HG02870 (cell line): ENCODE measurements at regions not wholly inside any gene's neighbourhood (a gene's known extent, or its start where the extent isn't known, plus 50 kb on each side); places are given as distances from the start of the nearest gene placed in this dataset.
A peak's percentile ranks its signal among the peaks of the same experiment; 100 is the strongest.

ENCODE experiments used
- ATAC-seq: cut with Tn5 transposase; IDR thresholded peaks from one replicate; pipeline ENCODE4 v1.9.1; 2021; ENCODE audit warnings: mild to moderate bottlenecking, moderate library complexity; ENCODE audit not compliant: unreplicated experiment

DNA sequence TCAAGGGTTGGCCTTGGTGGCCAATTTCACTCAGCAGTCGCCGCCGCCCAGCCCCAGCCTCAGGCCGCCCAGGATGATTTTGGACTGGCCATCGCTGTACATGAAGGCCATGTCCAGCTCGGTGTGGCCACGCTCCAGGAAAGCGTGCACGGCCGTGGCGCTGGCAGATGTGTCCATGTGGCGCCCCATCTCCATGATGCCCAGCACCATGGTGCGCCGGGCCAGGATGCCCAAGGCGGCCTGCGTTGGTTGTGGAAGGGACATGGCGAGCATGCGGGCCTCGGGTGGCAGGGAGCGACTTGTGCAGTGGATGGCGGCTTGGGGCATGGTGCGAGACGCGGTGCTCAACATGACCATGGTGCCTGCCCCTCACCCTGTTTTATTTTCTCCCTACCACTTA is 55.4 kb downstream of the ZCCHC12 start:
- ATAC-seq: no peak

DNA sequence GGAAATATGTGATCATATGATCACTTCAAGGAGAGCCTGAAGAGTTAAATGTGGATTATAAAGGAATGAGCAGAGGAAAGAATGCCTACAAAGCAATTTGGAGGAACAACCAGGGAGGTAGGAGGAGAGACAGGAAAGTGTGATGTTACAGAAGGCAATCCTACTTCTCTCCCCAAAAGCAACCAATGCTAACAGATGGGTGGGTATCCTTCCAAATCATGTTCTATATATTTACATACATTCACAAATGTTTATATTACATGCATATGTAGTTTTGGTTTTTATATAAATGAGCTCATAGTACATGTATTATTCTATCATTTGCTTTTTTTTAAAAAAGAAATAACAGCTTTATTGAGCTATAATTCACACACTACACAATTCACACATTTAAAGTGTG is 56.0 kb downstream of the ZCCHC12 start:
- ATAC-seq: no peak

DNA sequence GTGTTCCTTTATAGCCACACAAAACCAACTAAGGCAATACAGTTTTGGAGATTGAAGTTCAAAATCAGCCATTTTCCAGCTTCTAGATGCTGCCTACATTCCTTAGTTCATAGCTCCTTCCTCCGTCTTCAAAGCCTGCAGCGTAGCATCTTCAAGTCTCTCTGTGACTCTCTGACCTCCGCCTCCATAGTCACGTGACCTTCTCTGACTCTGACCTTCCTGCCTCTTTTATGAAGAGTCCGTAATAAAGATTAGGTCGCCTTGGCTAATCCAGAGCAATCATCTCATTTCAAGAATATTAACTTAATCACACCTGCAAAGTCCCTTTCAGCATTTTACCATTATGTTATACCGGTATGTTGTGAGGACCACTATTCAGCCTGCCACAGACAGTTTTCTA is 60.4 kb downstream of the ZCCHC12 start:
- ATAC-seq: no peak

DNA sequence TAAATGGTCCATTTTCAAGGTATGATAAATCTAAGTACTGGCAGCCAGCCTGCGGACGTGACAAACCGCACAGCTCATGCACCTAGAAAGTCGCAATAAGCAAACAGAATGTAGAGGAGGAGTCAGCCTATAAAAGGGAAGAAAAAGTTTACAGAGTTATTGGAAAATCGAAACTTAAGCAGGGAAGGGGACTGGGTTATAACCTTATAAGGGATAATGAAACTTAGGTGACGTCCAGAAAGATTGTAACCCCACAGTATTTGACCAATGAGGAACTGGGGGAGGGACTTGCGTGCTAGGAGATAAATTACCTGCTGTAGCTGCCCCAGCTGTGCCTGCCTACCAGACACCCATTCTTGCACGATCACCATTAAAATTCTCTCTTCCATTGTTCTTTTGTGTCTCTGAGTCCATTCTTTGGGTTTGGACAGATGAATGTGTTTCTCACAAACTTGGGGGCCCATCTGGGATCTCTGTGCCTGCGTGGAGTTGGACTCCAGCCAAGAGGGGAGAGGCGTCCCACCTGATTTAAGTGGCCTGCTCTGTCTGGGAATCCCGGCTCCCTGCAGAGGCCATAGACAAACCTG is 61.0 kb downstream of the ZCCHC12 start:
- no peak for ATAC-seq

DNA sequence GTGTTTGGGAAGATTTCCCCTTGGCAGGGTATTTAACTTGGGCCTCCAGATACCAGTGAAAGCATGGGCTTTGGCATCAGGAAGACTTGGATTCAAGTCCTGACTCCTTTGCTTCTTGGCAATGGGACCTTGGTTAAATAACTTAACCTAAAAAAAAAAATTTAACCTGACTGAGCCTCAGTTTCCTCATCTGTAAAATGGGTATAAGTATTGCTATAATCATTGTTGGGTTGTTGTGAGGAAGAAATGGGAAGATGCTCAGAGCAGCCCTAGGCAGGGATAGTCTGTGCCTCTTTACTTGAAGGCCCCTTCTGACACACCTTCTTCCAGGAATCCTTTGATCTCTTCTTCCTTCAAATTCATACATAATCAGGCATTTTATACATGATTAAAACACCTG is 70.3 kb downstream of the ZCCHC12 start:
- ATAC-seq: no peak

DNA sequence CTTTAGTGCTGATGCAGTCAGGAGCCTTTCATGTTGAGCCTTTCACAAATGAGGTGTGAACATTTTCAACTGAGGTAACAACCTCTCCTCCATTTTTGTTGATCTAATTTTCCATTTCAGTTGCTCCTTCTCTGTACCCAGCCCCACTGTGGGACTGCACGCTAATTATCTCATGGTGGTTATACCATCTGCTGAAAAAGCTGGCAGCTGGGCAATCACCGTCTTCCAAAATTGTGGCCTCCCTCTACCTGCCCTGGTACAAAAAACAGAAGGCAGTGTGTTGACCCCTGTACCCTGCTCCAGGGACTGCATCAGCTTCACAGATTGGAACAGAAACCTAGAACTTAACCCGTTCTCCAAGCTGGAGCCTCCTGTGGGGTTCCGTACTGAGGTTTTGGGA is 72.4 kb upstream of the LONRF3 start:
- no peak for ATAC-seq

DNA sequence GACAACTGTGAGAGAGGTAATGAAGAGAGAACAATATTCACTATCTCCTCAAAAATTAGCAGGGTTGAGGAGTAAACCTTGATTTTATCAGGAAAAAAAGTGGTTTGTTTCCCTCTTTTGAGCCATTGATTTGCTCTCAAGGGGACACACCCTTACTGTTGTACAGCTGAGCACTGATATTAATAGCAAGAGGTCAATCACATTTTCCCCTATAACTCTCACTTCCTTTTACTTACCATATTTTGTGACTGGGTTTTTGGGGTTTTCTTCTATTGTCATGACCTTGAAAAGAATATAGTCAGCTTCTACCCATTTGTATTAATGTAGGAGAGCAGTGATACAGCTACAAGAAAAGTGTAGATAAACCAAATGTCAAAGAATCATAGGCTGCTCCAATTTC is 70.2 kb upstream of the LONRF3 start:
- ATAC-seq: peak; percentile 94

DNA sequence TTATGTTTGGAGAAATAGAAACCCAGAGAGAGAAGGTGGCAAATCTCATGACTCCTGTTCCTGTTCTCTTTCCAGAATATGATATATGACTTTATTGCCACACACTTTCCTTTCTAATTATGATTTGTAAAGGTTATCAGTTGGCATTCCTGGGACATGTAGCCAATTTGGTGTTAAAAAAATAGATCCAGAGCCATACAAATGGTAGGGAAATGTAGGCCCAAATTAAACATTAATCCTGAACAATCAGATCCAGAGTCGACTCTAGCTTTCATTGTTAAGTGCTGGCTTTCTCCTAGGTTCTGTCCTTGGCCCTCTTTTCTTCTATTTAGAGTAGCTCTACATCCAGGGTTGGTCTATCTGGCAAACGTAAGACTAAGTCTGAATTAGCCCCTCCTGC is 69.8 kb upstream of the LONRF3 start:
- ATAC-seq: no peak
